RPMI8226 (cell line): ENCODE measurements at regions not wholly inside any gene's neighbourhood (a gene's known extent, or its start where the extent isn't known, plus 50 kb on each side); places are given as distances from the start of the nearest gene placed in this dataset.

Experiments used
- DNase-seq: peaks from one replicate; pipeline ENCODE4 v3.0.0-alpha.2; 2015

DNA sequence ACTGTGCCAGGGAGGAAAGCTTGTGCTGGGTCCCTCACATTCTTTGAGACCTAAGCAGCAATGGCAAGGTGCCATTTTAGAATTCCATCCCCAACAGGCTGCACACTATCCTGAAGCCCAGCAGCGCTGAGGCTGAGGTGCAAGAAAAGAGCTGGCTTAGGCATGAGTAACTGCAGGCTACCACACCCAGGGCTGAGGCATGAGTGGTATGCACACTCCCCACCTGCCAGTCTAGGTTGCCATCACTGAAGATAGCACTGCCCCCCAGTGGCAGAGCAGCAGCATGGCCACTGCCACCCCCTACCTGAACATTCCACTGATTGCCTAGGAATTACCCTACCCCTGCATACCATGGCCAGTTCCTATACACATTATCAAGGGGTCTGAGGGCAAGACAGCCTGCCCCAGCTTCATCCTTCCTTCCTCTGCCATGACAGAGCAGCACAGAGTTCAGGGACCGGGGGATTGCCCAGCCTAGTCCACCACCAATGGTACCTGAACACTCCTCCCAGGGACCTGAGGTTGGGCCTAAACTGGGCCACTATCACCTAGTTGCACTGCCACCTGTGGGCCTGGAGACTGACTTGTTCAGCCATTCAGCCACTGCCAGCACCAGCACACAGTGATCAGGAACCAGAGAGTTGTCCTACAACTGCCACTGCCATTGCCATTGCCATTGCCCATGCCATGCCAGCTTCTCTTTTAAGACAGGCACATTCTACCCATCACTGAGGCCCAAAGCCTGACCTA is 129.8 kb downstream of the SATB1 start:
- peak; percentile 44 for DNase-seq

DNA sequence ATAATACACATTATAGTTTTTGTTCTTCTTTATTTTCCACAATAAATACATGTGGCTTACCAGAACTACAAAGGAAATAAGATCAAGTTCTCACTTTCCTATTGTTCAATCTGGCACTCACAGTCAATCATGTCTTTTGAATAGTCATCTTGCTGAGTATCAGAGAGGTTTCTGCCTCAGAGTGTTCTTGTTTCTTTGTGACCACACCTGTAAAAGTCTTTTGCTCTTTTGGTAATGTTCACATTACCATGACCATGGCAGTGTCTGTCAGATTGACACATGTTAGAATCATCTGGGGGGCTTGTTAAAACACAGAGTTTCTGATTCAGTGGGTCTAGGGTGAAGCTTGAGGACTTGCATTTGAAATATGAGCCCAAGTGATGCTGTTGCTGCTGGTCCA is 135.0 kb downstream of the SATB1 start:
- no peak for DNase-seq

DNA sequence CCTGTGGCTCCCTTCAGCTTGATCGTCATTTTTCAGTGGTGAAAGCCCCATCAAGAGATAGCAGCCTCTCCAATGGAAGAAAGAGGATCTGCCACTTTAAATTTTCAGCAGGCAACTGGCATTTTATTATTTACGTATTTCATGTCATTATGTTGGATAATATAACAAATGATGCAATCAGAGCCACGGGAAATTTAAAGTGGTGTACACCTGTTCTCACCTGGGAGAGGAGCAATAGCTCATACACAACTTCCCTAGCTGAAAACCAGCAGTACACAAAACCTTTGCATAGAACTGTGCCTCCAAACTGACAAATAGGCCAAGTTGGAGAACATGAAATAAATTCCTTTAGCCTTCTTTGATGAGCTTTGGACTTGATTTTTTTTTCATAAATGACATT is 136.9 kb downstream of the SATB1 start:
- no peak for DNase-seq

DNA sequence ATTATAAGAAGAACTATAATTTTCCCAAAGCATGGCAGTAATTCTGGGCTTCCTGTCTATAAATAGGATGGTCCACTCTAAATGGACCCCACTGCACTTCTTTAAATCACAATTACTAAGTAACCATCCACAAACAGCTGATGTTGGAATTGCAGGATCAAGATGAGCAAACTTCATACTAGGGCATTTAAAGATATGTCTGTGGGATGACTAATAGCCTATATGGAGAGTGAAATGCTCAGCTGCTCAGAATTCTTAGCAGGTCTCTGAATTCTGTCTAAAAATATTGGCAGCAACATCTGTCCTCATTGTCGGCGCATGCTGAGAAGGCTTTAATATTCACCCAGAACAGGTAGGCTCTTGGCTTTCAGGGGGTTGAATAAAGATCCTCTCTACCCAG is 140.4 kb downstream of the SATB1 start:
- no peak for DNase-seq

DNA sequence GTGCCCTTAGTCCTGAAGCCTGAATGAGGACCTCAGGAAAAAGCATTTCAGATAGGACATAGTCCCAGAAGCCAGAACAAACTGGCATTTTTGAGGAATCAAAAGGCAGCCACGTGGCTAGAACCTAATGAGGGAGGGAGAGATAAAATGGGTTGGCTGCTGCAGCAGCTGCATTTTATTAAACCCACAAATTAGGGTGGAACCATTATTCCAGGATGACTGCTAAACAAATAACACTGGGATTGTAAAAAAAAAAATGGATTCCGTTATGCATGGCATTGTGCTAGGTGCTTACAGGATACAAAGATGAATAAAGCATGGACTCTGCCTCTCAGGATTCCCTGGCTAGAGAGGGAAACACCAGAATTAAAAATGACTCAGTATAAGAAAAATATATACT is 141.5 kb downstream of the SATB1 start:
- no peak for DNase-seq

DNA sequence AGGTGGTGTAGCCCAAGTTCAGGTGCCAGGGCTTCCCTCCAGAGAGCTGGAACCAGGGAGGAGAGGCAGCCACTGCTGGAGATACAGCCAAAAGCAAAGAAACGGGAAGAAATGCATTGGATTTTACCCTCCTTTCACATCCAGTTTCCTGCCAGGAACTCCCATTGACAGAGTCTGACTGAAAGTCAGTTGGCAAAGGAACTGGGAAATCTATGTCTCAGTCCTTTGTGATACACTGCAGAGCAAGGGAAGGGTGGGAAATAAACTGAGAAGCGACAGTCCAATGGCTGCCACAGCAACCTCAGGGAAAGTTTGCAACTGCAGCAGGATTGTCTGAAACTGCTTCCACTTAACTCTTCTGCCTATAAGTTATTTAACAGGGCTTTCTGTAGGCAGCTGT is 142.6 kb downstream of the SATB1 start:
- no peak for DNase-seq

DNA sequence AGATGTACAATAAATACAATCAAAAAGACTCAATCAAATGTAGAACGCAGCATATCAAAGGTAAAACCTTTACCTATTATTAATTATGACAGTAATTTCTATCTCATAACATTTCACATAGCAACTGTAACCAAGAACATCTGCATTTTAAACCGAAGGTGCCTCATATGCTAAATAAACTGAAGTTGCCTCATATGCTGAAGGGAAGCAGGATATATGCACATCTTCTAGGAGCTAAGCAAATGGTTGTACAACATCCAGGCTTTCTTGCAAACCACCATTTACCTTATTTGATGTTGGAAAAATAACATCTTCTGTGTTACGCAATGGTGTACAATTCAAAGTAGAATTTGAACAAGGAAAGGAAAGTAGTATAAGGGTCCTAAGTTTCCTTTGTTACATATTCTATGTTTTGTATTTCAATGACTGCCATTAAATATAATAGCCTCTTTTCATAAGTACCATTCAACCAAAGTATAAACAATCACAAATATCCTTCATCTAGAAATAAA is 145.9 kb downstream of the SATB1 start:
- no peak for DNase-seq

DNA sequence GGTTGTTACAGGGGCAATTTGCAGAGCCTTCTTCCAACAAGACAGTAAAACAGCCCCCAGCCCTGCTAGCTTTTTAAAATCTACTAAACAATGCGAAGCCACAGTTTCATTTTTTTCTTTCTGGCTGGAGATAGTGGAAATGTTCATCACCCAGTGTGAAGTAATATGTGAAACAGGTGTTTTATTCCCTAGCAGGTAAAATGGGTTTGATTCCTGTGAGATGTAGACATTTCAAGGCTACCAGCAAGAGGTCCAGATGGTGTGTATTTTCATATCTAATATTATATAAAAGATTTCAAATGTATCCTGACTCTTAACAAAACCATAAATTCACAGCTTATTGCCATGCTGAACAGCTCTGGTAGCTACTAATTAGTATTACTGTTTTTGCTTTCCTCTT is 160.3 kb downstream of the SATB1 start:
- DNase-seq, result no peak

DNA sequence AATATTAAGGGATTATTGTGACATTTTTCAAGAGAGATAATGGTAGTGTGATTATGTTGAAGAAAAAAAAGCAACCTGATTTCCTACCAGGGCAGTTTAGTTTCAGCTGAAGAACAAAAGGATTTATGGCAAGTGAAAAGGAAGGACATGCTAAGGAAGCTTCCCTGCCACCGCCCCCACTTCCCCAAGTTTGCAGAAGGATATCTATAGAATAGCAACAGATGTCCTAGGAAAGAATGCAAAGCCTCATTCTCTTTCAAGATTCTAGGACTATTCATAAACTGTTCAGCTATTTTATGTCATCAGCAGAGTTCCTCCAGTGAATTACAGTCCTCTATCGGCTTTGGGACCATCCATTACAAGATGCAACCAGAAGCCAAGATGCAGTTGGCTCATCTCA is 160.8 kb downstream of the SATB1 start:
- no peak for DNase-seq

DNA sequence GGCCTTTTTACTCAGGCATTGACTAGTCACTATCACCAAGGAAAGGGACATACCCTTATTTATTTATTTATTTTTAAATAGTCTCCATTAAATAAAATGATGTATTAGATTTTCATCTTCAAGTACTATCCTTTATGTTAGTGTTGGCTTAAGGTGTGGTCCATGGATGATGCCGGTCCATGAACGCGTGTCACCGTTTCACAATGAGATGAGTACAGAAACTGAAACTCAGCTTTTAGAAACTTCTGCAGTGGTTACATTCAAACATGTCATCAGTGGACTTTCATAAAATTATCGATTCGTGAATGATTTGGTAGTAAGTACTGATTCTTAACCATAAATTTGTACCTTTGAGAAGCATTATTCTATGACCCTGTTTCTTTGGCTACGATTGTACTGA is 166.6 kb downstream of the SATB1 start:
- DNase-seq, result no peak

DNA sequence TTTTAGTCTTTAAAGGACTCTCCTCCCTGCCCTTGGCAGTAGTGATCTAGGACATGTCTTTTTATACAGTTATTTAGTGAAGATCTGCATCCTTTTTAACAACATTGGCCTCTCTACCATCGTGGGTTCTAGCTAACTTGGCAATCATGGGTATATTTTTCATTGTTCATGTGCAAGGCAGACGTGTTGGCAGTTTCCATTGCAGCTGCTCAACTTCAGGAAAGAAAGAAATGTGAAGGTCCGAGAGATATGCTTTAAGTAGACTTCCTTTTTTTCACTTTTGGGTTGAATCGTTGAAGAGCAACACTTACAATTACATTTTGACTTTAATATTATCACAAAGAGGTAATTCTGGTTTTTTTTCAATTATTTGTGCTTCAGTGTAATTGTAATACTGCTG is 172.6 kb downstream of the SATB1 start:
- no peak for DNase-seq

DNA sequence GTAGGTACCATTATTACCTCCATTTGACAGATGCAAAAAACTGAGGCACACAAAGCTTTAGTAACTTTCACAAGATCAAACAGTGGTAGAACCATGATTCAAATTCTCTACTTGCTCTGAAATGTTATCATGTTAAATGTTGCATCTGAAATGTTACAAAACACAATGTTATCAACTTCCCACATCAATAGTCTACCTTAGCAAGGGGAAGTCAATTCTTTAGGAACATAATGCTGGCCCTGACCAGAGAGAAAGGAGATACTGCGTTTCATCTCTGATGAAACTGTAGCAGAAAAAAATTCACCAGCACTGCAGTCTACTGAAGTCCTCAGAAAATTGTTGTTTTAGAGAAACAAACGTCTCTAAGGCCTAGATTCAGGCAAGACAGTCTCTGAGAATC is 174.1 kb downstream of the SATB1 start:
- no peak for DNase-seq

DNA sequence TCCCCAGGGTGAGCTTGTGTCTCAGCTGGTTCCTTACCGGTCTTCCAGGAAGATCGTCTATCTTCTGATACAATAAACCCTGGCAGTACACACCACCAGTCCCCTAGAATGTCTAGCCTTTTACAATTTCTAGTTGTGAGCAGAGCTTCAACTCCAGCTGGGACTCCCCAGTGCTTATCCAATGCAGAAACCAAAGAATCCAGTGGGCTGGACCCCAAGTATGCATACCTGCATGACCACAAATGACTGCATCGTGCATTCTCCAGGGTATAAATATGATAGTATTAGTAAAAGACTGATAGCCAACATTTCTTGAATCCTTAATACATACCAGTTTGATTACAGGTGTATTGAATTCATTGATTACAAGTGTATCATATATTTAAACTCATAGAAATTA is 176.0 kb downstream of the SATB1 start:
- no peak for DNase-seq

DNA sequence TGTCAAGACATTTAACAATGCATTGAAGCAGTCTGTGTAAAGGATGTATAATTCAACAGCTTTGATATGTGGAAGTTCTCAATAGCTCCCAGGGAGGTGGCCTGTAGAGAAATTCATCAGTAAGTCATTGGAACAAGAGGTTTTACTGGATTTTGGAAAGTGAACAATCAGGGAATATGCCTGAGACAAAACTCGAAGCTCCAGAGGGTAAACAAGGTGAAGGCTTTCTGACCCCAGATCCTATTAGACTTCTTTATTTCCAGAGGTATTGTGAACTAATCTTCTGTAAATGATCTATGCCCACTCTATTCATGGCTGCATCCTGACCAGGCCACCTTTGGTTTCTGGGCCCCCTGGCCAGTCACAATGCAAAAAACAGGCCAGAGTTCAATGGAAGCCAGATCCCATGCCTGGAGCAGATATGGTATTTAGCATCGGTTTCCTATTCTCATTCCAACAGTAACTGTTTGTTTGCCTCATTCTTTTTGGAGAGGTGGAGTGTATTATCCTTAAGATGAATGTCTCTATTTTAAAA is 177.3 kb downstream of the SATB1 start:
- no peak for DNase-seq

DNA sequence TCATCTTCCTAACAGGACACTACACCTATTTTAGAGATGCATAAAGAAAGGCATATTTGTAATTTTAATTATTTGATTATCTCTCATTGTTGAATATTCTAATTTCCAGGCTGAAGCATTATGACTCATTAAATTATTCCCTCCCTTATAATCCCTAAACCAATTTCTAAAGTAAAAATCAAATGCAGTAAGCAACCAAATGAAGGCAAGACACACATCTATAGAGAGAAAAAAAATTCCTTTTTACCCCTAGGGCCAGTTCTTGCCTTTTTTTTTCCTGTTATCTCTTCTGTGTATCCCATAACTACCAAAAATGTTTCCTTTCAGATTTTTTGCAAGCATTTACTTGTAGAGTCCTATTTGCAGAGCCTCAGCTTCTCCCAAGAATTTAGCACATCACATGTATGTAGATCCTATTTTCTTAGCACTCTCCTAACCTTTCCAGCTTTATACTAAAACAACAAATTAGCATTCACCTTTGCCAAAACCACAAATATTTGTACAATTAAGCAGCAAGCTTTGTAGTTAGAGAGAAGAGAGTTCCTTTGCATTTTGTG is 177.9 kb downstream of the SATB1 start:
- DNase-seq, result no peak

DNA sequence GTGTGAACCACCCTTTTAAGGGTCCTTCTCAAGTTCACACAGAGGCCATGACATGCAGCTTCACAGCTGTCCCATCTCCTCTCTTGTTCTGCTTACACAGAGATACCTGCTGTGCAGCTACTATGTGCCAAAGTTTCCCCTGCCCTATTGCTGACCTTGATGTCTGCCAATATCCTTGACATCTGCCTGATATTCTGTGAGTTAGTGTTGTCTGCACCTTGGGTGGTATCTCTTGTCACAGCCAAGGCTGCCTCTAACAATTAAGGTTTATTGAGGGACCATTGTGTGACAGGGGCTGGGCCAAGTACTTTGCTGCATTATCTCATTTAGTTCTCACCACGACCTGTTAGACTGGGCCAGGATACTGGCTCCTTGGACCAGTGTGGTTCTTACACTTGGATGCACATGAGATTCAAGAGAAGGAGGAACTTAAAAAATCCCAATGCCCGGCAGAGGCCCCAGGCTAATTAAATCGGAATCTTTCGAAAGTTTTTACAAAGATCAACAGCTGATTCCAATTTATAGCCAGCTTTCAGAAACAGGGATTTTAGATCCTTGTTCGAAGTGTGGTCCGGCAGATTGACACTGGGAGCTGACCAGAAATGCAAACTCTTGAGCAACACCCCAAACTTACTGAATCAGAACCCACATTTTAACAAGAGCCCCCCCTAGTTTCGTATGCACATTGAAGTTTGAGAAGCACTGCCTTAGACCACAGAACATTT is 178.6 kb downstream of the SATB1 start:
- DNase-seq, result no peak

DNA sequence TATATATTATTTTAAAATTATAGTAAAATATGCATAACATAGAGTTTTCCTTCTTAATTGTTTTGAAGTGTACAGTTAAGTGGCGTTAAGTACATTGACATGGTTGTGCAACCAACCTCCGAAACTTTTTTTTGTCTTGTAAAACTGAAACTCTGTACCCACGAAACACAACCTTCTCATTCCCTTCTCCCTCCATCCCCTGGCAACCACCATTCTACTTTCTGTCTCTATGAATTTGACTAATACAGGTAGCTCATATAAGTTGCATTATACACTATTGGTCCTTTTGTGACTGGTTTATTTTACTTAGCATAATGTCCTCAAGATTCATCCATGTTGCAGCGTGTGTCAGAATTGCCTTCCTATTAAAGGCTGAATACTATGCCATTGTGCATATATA is 179.4 kb downstream of the SATB1 start:
- no peak for DNase-seq

DNA sequence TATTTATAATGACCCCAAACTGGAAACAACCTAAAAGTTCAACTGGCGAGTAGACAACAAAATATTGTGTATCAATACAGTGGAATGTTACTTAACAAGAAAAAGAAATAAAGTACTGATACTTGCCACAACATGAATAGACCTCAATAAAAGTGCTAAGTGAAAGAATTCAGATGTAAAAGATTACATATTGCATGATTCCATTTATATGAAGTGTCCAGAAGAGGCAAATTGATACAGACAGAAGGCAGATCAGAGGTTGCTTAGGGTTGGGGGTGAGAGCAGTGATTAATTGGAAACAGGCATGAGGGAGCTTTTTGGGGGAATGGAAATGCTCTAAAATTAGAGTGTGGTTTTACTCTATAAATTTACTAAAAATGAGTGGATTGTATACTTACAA is 183.3 kb downstream of the SATB1 start:
- DNase-seq, result no peak

DNA sequence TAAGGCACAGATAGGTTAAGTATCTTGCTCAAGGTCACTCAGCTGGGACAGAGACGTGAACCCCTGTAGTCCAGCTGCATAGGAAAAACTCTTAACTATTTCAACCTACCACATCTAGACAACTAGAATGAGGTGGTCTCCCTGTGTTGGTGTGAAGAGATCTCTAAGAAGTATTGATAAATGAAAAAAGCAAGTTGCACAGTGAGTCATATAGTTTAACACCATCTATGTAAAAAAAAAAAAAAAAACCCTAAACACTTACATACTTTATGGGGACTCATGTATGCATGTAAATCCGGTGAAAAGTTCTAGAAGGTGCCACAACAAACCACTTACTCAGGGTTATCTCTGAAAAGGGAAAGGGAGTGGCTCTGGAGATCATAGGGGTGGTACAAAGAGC is 185.5 kb downstream of the SATB1 start:
- no peak for DNase-seq

DNA sequence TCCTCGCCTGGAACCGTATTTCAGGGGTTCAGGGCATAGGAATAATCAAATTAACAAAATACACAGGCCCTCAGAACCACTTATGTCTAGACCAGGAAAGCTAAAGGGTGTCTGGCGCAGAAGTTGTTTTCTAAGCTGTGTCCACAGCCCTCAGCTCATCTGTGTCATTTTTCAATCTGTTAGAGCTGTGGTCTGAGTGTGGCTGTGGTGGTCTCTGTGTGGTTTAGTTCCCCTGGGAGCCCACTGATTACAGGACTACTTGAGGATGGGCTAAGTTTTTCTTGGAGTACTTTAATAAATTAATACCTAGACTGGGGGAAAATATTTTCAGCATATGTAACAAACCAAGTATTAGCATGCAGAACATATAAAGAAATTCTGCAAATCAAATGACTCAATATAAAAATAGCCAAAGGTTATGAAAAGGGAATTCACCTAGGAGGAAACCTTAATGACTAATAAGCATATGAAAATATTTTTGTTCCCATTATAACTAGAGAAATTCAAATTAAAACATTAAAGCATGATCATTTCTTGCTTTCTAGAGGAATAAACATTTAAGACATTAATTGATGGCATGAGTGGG is 186.3 kb downstream of the SATB1 start:
- DNase-seq, result no peak

DNA sequence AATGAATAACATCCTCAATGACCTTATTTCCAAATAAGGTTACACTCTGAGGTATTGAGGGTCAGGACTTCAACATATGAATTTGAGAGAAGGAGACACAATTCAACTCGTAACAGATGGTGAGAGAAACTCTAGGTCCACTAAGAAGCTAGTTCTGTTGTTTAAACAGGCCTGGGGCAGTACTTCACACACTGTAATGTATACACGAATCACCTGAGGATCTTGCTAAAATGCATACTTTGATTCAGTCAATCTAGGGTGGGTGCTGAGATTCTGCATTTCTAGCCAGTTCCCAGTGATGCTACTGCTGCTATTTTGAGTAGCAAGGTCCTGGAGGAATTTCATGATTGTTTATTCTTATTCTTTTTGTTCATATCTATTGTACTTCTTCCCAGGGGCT is 186.8 kb downstream of the SATB1 start:
- no peak for DNase-seq

DNA sequence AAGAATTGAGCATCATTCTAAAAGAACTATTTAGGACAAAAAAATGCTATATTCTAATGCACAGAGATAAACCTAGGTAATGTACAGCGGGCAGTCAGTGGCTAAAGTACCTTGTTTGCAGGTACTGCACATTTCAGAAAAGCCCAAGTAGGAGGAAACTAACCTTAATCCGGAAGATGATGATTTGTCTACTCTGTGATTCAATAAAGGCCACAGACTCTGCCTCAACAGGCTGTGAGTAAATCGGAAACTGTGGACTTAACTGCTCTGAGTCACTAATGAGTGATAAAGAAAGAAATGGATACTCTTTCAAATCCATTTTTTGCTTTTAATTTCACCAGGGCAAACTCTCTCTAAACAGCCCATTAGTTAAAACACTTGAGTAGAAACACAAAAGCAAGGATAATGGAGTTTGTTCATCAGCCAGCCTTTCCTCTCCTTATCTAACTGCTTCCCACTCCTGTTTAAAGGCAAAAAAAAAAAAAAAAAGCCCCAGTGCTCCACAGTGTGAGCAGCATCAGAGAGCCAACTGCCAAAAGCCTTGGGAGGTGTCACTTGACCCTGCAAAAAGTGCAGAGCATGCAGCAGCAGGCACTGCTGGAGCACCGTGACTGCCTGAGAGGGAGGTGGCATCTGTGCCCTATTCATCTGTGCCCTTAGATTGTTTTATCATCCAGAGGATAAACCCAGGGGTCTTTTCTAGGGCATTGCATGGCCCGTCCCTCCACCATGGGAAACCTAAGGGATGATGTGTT is 187.7 kb downstream of the SATB1 start:
- no peak for DNase-seq

DNA sequence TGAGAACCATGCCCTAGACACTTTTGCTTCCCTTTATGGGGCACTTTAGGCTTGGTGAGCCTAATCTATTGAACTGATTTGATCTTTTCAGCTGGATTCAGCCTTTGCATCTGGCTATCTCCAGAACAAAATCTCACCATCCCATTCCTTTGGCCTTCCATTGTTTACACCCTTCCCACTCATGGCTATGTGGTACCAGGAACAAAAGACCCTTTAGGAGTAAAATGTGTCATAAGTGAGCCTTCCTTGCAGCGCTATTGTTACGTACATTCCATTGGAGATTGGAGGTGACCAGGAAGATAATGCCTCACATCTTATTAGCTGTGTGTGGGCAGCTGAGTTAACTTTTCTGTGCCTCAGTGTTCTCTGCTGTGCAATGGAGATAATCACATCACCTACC is 188.4 kb downstream of the SATB1 start:
- no peak for DNase-seq
